Skeletal muscle tissue (tissue), 3 donors: ENCODE measurements at regions not wholly inside any gene's neighbourhood (a gene's known extent, or its start where the extent isn't known, plus 50 kb on each side); places are given as distances from the start of the nearest gene placed in this dataset.

ENCODE experiments used
- H3K27ac ChIP-seq: one replicate; pipeline ENCODE4 v1.7.0; 2013; ENCODE audit warnings: mild to moderate bottlenecking, low read depth, low read length, inconsistent platforms
- H3K27me3 ChIP-seq, 3 donors: one replicate each; pipeline ENCODE4 v1.7.0; 2013; ENCODE audit warnings: low read length in 3 of 3; ENCODE audit not compliant: control insufficient read depth in 3 of 3, insufficient read depth in 3 of 3
- H3K36me3 ChIP-seq, 3 donors: one replicate each; pipeline ENCODE4 v1.7.0; 2013; ENCODE audit warnings: low read length in 3 of 3; ENCODE audit not compliant: control insufficient read depth in 3 of 3, insufficient read depth in 3 of 3
- H3K4me1 ChIP-seq, 3 donors: one replicate each; pipeline ENCODE4 v1.7.0; 2013; ENCODE audit warnings: low read length in 3 of 3, mild to moderate bottlenecking in 3 of 3; ENCODE audit not compliant: control insufficient read depth in 3 of 3, insufficient read depth in 3 of 3
- H3K4me3 ChIP-seq, 3 donors: one replicate each; pipeline ENCODE4 v1.7.0; 2013; ENCODE audit warnings: low read length in 3 of 3
- H3K9ac ChIP-seq, 3 donors: one replicate each; pipeline ENCODE4 v1.7.0; 2013; ENCODE audit warnings: low read length in 3 of 3, mild to moderate bottlenecking in 3 of 3, moderate library complexity in 2 of 3, low read depth in 1 of 3
- H3K9me3 ChIP-seq, 3 donors: one replicate each; pipeline ENCODE4 v1.7.0; 2013; ENCODE audit warnings: low read length in 3 of 3; ENCODE audit not compliant: control insufficient read depth in 3 of 3
- donor health status: Osteomylitis.

GRCh38 chr18:30903566-30903965, 139.0 kb downstream of the DSC3 start:
- no peaks in the 10 kb centered on the region for H3K36me3 ChIP-seq
- no peaks in the 10 kb centered on the region for H3K27me3 ChIP-seq
- H3K9me3 ChIP-seq = no peaks in the 10 kb centered on the region
- H3K27ac ChIP-seq = no peak overlapping the region
- H3K4me3 ChIP-seq = no peak overlapping the region
- H3K9ac ChIP-seq = no peak overlapping the region
- no peaks in the 10 kb centered on the region for H3K4me1 ChIP-seq

GRCh38 chr18:30889519-30890301, 152.8 kb downstream of the DSC3 start:
- no peak overlapping the region for H3K4me3 ChIP-seq
- H3K4me1 ChIP-seq = no peaks in the 10 kb centered on the region
- H3K27ac ChIP-seq = no peak overlapping the region
- H3K36me3 ChIP-seq = no peaks in the 10 kb centered on the region
- H3K9ac ChIP-seq = no peak overlapping the region
- no peaks in the 10 kb centered on the region for H3K9me3 ChIP-seq
- no peaks in the 10 kb centered on the region for H3K27me3 ChIP-seq

GRCh38 chr18:30888344-30888743, 154.2 kb downstream of the DSC3 start:
- H3K27ac ChIP-seq = no peak overlapping the region
- H3K4me1 ChIP-seq = no peaks in the 10 kb centered on the region
- H3K9ac ChIP-seq = no peak overlapping the region
- no peaks in the 10 kb centered on the region for H3K9me3 ChIP-seq
- H3K36me3 ChIP-seq = no peaks in the 10 kb centered on the region
- H3K4me3 ChIP-seq = no peak overlapping the region
- H3K27me3 ChIP-seq = no peaks in the 10 kb centered on the region

GRCh38 chr18:30886998-30887397, 155.5 kb downstream of the DSC3 start:
- Histone ChIP-seq H3K36me3 (no peaks in the 10 kb centered on the region), H3K9ac (no peak overlapping the region), H3K9me3 (no peaks in the 10 kb centered on the region), H3K4me1 (no peaks in the 10 kb centered on the region), H3K27me3 (no peaks in the 10 kb centered on the region), H3K27ac (no peak overlapping the region), H3K4me3 (no peak overlapping the region)

GRCh38 chr18:30870466-30870865, 172.1 kb downstream of the DSC3 start:
- no peak overlapping the region for H3K27ac ChIP-seq

GRCh38 chr18:30862900-30863299, 179.6 kb downstream of the DSC3 start:
- no peak overlapping the region for H3K27ac ChIP-seq

More at GRCh38 chr18:30870466-30870865, 172.1 kb downstream of the DSC3 start:
- Histone ChIP-seq H3K4me3 (no peak overlapping the region), H3K9me3 (no peaks in the 10 kb centered on the region), H3K9ac (no peak overlapping the region), H3K36me3 (no peaks in the 10 kb centered on the region), H3K27me3 (no peaks in the 10 kb centered on the region), H3K4me1 (no peaks in the 10 kb centered on the region)

GRCh38 chr18:30860741-30861140, 181.8 kb downstream of the DSC3 start:
- Histone ChIP-seq H3K4me1 (no peaks in the 10 kb centered on the region), H3K36me3 (no peaks in the 10 kb centered on the region), H3K4me3 (no peak overlapping the region), H3K9me3 (no peaks in the 10 kb centered on the region), H3K27ac (no peak overlapping the region), H3K9ac (no peak overlapping the region), H3K27me3 (no peaks in the 10 kb centered on the region)

More at GRCh38 chr18:30862900-30863299, 179.6 kb downstream of the DSC3 start:
- H3K9me3 ChIP-seq = no peaks in the 10 kb centered on the region
- H3K9ac ChIP-seq = no peak overlapping the region
- no peaks in the 10 kb centered on the region for H3K27me3 ChIP-seq
- H3K4me1 ChIP-seq = no peaks in the 10 kb centered on the region
- no peaks in the 10 kb centered on the region for H3K36me3 ChIP-seq
- no peak overlapping the region for H3K4me3 ChIP-seq

- H3K27me3 ChIP-seq = no peaks in the 10 kb centered on the region
- H3K4me3 ChIP-seq = no peak overlapping the region
- H3K9me3 ChIP-seq = no peaks in the 10 kb centered on the region
- H3K36me3 ChIP-seq = no peaks in the 10 kb centered on the region
- H3K9ac ChIP-seq = no peak overlapping the region
- H3K27ac ChIP-seq = no peak overlapping the region
- H3K4me1 ChIP-seq = no peaks in the 10 kb centered on the region
These were observed 183.5 kb downstream of the DSC3 start for GRCh38 chr18:30859036-30859435.

GRCh38 chr18:30858560-30858959, 184.0 kb downstream of the DSC3 start:
- Histone ChIP-seq H3K4me1 (no peaks in the 10 kb centered on the region), H3K4me3 (no peak overlapping the region), H3K27ac (no peak overlapping the region), H3K27me3 (no peaks in the 10 kb centered on the region), H3K9me3 (no peaks in the 10 kb centered on the region), H3K9ac (no peak overlapping the region), H3K36me3 (no peaks in the 10 kb centered on the region)

- Histone ChIP-seq H3K4me1 (no peaks in the 10 kb centered on the region), H3K4me3 (no peak overlapping the region), H3K27me3 (no peaks in the 10 kb centered on the region), H3K36me3 (no peaks in the 10 kb centered on the region), H3K9ac (no peak overlapping the region), H3K27ac (no peak overlapping the region), H3K9me3 (no peaks in the 10 kb centered on the region)
These were observed 186.8 kb downstream of the DSC3 start for GRCh38 chr18:30855762-30856161.
